HG02759 (cell line): ENCODE measurements at regions not wholly inside any gene's neighbourhood (a gene's known extent, or its start where the extent isn't known, plus 50 kb on each side); places are given as distances from the start of the nearest gene placed in this dataset.
"Not testable (repeated sequence)": the region's sequence is repeated elsewhere in the genome, so short reads cannot be mapped to it uniquely, and the experiment has no call there.

Source experiments
- ATAC-seq: cut with Tn5 transposase; IDR thresholded peaks from one replicate; pipeline ENCODE4 v1.9.1; 2021; ENCODE audit warnings: mild to moderate bottlenecking, moderate library complexity; ENCODE audit not compliant: unreplicated experiment

DNA sequence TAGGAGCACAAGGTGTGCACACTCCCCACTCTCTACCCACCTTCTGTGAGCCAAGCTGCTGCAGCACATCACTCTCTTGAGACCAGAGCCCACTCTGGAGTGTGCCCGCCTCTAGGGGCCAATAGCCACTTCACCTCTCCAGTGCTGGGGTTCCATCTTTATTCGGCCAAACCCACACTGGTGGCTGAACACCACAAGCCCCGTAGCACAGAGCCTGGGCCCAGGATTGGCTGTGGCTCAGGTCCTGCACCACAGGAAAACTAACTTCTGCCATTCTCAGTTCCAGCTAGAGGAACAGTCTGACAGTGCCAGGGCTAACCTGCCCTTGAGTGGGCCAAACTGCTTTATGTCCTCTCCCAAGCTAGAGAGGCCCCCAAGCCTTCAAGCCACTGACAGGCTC, 111.0 kb upstream of the TOX3 start:
- no peak for ATAC-seq

DNA sequence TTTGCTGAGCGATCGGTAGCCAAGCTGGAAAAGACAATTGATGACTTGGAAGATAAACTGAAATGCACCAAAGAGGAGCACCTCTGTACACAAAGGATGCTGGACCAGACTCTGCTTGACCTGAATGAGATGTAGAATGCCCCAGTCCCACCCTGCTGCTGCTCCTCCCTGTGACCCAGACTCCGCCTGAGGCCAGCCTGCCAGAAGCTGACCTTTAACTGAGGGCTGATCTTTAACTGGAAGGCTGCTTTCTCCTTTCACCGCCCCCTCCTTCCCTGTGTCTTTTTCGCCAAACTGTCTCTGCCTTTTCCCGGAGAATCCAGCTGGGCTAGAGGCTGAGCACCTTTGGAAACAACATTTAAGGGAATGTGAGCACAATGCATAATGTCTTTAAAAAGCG, 109.0 kb upstream of the TOX3 start:
- not testable (repeated sequence) for ATAC-seq

DNA sequence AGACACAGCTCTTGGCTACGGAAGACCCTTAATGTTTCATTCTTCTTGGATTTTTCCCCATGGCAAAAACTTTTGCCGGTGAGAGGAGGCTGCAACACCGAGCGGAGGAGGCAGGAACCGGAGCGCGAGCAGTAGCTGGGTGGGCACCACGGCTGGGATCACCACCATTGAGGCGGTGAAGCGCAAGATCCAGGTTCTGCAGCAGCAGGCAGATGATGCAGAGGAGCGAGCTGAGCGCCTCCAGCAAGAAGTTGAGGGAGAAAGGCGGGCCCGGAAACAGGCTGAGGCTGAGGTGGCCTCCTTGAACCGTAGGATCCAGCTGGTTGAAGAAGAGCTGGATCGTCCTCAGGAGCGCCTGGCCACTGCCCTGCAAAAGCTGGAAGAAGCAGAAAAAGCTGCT, 108.2 kb upstream of the TOX3 start:
- not testable (repeated sequence) for ATAC-seq

DNA sequence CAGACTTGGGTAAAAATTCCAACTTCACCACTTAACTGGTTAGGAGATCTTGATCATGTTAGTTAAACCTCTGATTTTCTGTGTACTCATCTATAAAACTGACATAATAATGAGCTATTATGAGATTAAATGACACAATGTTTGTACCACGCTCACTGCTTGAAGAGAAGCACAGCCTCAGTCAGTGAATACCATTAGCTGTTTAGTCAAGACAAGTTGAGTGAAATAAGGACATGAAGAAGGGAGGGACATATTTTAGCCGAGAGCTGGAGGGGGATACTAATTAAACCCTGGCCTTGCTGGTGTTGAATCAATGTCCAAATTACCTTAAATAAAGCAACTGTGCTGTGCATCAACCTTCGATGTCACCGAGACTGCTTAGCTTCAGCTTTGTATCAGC, 105.1 kb upstream of the TOX3 start:
- ATAC-seq = no peak

DNA sequence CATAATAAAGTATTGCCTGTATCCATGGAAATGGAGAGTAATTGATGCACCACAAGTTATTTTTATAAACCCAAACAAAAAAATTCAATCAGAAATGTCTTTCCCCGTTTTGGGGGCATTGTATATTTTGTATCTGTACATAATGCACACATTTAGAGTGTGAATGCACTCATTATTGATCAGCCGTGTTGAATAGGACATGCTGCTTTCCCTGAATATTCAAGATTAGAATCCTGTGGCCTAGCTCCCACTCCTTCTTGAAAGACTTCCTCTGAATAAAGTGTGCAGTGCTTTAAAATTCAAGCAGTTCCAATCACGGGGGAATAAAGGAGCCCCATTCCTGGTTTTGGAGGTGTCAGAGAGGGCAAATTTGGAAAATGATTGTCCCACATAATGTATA, 103.8 kb upstream of the TOX3 start:
- no peak for ATAC-seq

DNA sequence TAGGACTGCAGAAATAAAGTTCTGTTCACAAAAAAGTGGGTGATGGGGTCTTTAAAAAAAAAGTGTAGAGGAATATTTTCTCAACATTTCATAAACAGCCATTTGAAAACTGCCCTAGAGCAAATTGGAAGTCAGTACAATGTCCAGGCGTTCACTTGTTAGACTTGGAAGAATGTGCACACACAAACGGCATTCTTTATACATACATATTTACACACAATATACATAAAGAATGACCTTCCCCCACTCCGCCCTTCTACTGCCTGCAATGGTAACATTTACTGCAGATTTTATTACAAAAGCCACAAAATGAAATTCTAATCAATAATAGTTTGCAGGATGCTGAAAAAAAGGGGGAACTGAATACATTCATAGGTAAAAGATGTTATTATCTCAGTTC, 103.4 kb upstream of the TOX3 start:
- no peak for ATAC-seq

DNA sequence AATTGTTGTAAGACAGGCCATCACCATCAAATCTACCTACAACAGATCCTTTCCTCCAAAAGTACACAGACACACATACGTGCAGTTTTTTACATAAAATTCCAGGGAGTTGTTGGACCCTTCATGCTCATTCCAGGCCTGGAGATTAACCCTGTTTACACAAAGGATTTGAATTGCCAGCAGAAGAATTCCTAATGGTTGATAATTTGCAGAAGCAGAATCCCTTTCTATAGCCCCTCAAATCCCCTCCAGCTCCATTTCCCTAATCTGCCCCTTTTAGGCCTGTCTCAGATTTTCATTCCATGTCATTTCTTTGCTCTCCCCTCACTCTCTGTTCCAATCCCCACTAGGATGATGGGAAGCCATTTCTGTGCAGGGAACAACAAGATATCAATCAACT, 102.9 kb upstream of the TOX3 start:
- no peak for ATAC-seq

DNA sequence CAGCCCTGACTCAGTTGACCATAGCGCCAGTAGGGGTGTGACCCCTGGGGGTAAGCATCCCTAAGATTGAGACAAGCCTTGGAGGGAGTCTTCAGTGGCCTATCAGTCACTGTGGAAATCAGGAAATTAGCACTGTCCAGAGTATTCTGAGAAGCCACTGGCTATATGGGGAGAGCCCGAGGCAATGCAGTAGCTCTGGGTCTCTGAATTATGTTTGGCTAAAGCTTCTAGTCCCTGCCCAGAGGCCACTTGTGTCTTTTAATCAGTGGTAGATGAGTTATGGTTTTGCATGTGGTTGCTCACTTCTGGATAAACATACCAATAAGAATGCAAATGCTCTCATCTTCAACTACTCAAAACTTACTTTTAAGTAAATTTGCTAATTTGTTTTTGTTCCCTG, 100.6 kb upstream of the TOX3 start:
- ATAC-seq = no peak

DNA sequence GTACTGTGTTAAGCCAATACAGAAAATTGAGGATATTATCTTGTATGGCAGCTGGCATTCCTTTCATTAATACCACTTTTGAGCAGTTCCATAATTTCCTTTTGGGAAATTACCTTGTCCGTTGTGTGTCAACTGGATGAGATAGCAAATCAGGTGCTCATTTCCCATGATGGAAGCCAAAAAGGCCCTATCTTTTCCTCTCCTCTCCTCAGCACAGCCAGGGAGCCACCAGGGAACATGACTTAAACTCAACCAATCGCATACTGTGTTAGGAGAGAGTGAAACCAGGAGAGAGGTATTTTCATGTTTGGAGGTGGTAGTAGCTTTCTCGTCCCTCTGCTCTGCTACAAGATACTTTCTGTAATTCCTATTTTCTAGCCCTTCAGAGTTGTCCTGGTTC, 96.1 kb upstream of the TOX3 start:
- ATAC-seq = no peak

DNA sequence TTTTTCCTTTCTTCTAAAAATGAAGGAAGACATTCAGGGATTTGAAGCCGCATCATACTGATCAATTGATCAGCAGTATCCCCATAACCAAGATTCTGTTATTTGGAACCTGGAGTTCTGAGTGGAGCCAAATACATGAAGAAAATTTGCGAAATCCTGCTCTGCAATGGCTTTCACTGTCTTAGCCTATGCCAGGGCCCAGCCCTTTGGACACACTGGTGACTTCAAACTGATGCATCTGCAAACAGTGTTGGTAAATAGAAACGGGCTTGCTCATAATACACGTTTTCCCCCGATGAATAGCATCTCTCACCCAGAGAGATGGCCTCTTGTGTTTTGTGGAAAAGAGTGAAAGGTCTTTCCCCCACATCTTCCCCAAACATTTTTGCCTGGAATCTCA, 87.6 kb upstream of the TOX3 start:
- ATAC-seq = no peak

DNA sequence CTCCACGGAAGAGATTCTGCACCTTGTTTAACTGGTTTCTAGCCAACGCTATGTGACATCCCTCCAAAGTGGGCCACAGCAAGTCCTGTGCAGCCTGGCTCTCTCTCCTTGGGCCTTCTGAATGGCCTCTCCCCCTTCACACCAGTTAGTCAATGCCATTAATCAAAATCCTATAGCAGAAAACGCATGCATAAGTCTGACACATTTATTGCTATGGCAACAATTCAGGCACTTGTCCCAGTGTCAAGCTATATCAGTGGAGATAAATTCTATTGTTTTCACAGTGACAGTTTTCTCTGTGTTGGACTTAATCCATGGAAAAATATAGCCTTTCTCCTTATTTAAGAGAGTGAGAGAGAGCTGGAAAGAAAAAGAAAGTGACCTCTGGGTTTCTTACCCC, 87.2 kb upstream of the TOX3 start:
- no peak for ATAC-seq

DNA sequence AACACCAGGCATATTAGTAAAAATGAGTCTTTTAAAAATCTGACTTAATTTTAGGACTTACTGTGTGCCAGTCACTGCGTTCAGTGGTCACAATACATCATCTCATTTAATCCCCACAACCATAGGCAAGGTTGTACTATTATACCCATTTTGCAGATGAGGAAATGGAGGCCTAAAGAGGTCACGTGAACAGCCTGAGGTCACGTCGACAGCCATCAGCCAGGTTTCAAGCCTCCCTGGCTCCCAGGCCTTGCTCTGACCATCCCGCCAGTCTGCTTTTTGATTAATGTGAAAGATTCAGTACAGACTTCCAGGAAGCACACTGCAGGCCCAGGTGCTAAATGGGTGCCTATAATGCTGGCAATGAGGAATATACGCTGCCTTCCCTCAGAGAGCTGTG, 86.3 kb upstream of the TOX3 start:
- no peak for ATAC-seq

DNA sequence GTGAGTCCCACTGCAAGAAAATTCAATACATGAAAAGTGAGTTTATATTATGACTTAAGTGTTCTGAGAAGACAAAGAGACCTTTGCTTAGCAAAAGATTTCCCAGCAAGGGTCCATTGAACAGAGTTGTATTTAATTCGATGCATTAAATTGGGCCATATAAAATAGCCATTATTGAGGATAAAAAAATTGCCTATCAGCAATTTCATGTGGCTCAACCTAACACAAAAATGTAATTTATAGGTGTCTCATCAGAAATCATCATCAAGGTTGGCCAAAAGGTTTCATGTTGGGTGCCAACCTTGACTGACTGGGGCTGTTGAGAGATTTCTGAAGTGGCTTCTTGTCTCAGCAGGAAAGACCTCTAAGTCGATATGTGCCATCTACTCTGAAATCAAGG, 84.8 kb upstream of the TOX3 start:
- no peak for ATAC-seq

DNA sequence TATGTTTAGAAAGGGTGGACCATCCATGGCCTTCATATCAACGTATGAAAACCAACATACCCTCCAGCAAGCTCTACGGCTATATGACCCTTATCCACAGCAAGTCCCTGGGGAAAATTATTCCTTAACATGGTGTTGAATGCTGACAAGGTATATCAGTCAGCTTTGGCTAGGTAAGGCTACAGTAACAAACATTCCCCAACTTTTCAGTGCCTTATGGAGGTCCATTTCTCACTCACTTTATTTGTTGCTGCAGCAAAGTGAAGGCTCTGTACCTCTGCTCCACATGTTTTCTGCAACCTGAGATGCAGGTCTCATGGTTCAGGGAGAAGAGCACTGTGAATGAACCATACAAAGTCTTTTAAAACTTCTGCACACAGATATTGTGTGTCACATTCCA, 83.8 kb upstream of the TOX3 start:
- ATAC-seq = no peak

DNA sequence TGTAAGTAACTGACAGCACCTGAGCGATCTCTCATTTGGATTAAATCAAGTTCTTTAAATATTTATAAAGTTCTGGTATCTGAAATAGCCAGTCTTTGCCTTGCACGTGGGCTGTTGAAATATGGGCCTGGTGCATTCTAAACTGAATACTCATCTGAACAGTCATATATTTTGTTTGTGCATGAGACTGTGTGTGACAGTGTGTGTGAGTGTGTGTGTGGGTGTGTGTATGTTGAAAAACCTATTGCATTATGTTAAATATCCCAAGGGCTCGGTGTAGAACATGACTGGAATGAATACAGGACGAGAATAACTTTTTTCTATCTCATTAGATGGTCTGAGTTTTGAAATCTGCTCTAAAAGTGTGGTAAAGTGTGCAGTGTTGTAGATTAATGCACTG, 82.4 kb upstream of the TOX3 start:
- ATAC-seq = no peak

DNA sequence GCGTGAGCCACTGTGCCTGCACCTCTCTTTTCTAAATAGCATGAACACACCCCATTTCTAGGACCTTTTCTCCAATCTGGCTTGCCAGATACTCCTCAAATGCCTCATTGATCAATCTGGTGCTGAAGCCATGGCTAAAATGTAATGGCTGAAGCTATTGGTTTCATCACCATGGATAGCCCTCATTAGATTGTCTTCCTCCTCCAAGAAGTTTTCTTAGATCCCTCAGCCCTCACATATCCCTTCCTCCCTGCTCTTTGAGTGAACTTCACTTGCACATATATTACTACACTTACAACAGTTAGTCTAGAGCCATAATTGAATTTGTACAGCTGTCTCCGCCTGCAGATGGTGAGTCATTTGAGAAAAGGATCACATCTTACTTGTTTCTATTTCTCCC, 77.9 kb upstream of the TOX3 start:
- ATAC-seq = no peak

DNA sequence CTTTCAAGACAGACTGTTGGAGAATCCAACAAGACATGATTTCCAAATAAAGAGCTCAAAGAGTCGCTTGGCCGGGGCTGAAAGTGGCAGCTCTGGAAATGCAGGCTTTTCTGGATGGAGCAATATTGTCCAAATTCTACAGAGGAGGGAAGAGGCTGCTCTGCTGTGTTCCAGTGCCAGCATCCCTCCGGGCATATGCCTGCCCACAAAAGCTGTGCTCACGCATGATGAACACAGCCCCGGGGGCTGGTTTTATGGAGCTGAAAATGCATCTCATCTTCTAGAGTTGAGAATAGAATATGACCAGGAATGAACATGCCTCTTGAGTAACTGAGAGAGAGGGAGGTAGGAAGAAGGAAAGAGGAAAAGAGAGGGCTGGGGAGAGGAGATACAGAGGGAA, 74.7 kb upstream of the TOX3 start:
- no peak for ATAC-seq

DNA sequence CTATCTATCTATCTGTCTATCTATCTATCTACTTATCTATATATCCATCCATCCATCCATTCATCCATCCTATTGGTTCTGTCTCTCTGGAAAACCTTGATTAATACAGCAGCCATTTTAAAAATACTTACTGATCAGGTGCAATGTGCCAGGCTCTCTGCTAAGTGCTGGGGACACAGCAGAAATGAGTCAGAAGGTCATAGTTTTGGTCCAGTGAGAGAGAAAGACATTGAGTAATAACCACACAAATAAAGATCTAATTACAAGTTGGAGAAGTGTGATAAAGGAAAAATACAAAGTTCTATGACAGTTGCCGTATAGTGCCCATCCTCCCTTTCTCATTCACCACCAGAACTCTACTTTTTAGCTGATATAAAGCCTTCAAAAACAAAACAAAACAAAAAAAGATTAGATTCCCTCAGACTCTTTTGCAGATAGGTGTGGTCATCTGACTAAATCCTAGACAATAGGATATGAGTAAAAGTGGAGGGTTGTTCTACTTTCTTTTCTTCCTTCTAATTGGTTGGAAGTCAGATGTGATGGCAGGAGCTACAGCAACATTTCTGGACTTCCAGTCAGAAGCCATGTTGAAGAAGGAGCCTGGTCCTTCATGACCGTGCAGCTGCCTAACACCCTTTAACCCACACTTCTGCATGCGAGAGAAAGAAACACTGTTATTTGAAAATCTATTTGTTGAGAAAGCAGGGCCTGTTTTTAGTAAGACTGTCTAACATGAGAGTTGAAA, 72.0 kb upstream of the TOX3 start:
- no peak for ATAC-seq

DNA sequence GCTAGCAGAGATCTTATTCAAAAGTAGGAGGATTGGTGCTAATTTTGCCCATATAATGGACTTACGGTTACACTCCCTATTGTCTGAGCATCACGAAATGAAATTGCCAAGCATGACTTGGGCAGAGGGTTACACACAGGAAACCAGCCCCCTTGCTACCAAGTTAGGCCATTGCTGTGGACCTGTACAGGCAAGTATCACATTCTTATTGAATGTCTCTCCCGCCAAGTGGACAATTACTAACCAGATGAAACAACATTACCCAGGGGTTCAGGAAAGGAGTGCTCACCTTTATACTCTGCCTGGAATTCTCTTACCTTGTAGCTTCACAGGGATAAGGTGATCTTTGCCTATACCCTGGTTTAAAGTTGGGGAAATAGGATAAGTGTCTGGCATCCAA, 70.6 kb upstream of the TOX3 start:
- no peak for ATAC-seq

DNA sequence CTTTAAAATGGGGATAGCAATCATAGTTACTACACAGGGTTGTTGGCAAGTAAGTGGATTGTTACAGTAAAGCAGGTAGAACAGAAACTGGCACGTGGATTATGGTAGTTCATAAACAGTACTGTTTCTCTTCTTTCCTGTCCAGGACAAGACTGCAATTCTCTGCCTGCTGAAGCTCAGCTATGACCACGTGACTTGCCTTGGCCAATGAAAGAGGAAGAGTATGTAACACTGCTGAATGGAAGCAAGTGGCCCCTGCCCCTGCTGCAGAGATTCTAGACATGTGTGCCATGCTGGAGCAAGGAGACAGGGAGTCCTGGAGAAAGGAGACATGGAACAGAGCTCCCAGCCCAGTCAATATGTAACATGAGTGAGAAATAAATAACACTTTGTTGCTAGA, 66.6 kb upstream of the TOX3 start:
- no peak for ATAC-seq

DNA sequence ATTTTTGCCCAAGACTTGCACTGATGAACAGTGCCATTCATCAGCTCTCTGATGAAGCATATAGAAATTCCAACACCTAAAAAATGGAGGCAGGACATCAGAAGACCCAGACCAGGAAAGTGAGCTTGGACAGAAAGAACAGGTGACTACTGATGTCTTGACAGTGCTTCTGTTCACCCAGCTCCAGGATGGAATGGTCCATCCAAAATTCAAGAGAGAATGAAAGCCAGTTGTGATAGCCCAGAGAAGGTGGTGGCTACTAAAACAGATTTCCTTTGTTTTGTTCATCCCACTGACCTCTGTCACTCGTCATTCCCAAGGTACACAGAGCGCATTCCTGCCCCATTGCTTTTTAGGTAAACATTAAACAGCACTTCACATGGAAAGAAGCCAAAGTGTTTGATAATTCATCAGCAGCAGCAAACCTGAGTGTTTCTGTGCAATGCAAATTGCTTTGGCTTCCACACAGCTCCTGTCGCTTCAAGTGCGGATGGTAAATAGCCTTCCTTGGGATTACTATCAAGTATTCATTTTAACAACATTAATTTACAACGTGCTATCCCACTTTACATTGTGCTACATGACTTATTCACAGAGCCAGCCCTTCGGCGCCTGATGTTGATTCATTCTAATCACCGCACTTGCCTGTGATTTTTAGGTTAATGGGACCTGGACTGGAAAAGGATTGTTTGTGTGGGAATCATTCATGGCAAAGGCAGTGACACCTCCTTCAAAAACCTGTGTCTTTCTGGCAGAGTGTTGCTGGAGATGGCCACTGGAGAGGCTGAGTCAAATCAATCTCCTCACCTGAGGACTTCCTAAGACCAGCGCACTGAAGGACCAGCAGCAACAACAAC, 65.1 kb upstream of the TOX3 start:
- ATAC-seq = no peak

DNA sequence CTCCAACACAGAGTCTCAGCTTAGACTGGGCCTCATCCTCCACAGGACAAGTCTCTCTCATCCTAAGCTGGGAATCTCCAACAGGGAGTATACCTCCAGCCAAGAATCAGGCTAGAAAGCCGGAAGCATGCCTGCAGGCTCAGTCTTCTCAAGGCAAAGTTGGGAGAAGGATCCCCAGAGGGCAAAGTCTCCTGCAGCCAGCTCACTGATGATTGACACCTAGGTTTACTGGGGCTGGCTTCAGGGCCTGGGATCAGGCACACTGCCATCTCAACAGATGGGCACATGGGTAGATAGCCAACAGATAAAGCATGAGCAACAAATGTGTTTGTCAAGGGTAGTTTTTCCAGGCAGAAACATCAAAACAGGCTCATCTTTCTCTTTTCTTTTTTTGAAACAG, 56.1 kb upstream of the TOX3 start:
- ATAC-seq = no peak
